ENCODE measurements at regions not wholly inside any gene's neighbourhood (a gene's known extent, or its start where the extent isn't known, plus 50 kb on each side); places are given as distances from the start of the nearest gene placed in this dataset.

- TF ChIP-seq TAF1 (IDR thresholded peaks at IDR 0.05; ENCODE audit: borderline replicate concordance, insufficient read depth, low read length), result no peak
- no peak for TF ChIP-seq POLR2AphosphoS5 (IDR thresholded peaks at IDR 0.05; ENCODE audit: low read depth, low read length)
- TF ChIP-seq REST (IDR thresholded peaks at IDR 0.05; ENCODE audit: insufficient read depth in 1 of 2, low read depth in 2 of 2, low read length in 2 of 2), result no peak
- no peak for TF ChIP-seq FOXP2 (optimal IDR thresholded peaks at IDR 0.05; ENCODE audit: borderline replicate concordance, extremely low read depth, extremely low read length, insufficient read depth)
Observed at GRCh38 chr5:61635271-61635670, 303.2 kb downstream of the ZSWIM6 start.

- no peak for TF ChIP-seq FOXP2 (optimal IDR thresholded peaks at IDR 0.05; ENCODE audit: borderline replicate concordance, extremely low read depth, extremely low read length, insufficient read depth)
- TF ChIP-seq POLR2AphosphoS5 (IDR thresholded peaks at IDR 0.05; ENCODE audit: low read depth, low read length), result no peak
- no peak for TF ChIP-seq REST (IDR thresholded peaks at IDR 0.05; ENCODE audit: insufficient read depth in 1 of 2, low read depth in 2 of 2, low read length in 2 of 2)
- no peak for TF ChIP-seq SIN3A (IDR thresholded peaks at IDR 0.05; ENCODE audit: borderline replicate concordance, insufficient read depth, low read length)
- TF ChIP-seq TAF1 (IDR thresholded peaks at IDR 0.05; ENCODE audit: borderline replicate concordance, insufficient read depth, low read length), result no peak
Observed at GRCh38 chr5:61637566-61637965, 305.5 kb downstream of the ZSWIM6 start.

- TF ChIP-seq REST (IDR thresholded peaks at IDR 0.05; ENCODE audit: insufficient read depth in 1 of 2, low read depth in 2 of 2, low read length in 2 of 2), result no peak
Observed at GRCh38 chr5:61638476-61638875, 306.4 kb downstream of the ZSWIM6 start.

- no peak for TF ChIP-seq REST (IDR thresholded peaks at IDR 0.05; ENCODE audit: insufficient read depth in 1 of 2, low read depth in 2 of 2, low read length in 2 of 2)
Observed at GRCh38 chr5:61640179-61641021, 308.3 kb downstream of the ZSWIM6 start.

GRCh38 chr5:61641748-61642565 lies 309.9 kb downstream of the ZSWIM6 start:
- TF ChIP-seq REST (IDR thresholded peaks at IDR 0.05; ENCODE audit: insufficient read depth in 1 of 2, low read depth in 2 of 2, low read length in 2 of 2), result no peak
- TF ChIP-seq SIN3A (IDR thresholded peaks at IDR 0.05; ENCODE audit: borderline replicate concordance, insufficient read depth, low read length), result no peak
- TF ChIP-seq FOXP2 (optimal IDR thresholded peaks at IDR 0.05; ENCODE audit: borderline replicate concordance, extremely low read depth, extremely low read length, insufficient read depth), result no peak
- TF ChIP-seq POLR2AphosphoS5 (IDR thresholded peaks at IDR 0.05; ENCODE audit: low read depth, low read length), result no peak
- TF ChIP-seq TAF1 (IDR thresholded peaks at IDR 0.05; ENCODE audit: borderline replicate concordance, insufficient read depth, low read length), result no peak

Data from PFSK-1 (cell line).